H1 (cell line): ENCODE measurements at regions not wholly inside any gene's neighbourhood (a gene's known extent, or its start where the extent isn't known, plus 50 kb on each side); places are given as distances from the start of the nearest gene placed in this dataset.
A peak's percentile ranks its signal among the peaks of the same experiment; 100 is the strongest.

ENCODE experiments used
- CTCF ChIA-PET: fragments of 300-600 bp; sonication (Branson Sonifier 250); formaldehyde crosslinking; loops from one replicate; lab custom pipeline; 2021; ENCODE audit not compliant: partially characterized antibody; lab: Charles Lee
- POLR2A ChIA-PET: fragments of 300-600 bp; sonication (Branson Sonifier 250); formaldehyde crosslinking; loops from one replicate; lab custom pipeline; 2021; ENCODE audit warnings: inconsistent platforms; ENCODE audit not compliant: partially characterized antibody; lab: Charles Lee
- DNase-seq, 2 experiments: peaks; one replicate each; pipeline versions ENCODE4 v3.0.0 to v3.0.0-alpha.2; 2010 to 2022; ENCODE audit warnings: low spot score in 2 of 2, low read depth in 1 of 2, mixed read lengths in 1 of 2
- FAIRE-seq: peaks from 2 replicates; lab custom pipeline; 2011; peaks lifted over from hg19 to GRCh38; lab: Jason Lieb, UNC
- H2AFZ ChIP-seq: 2 replicates; pipeline ENCODE4 v1.8.1; 2012; ENCODE audit warnings: low read length, inconsistent platforms
- H2AK5ac ChIP-seq: 2 replicates; pipeline ENCODE4 v1.6.1; 2013; ENCODE audit warnings: low read depth, low read length
- H2BK120ac ChIP-seq: replicated peaks from 2 replicates; pipeline ENCODE3; 2013; ENCODE audit warnings: low read depth, low read length, inconsistent platforms
- H2BK12ac ChIP-seq: 2 replicates; pipeline ENCODE4 v1.6.1; 2013; ENCODE audit warnings: low read depth, low read length
- H2BK15ac ChIP-seq: 2 replicates; pipeline ENCODE4 v1.6.1; 2013; ENCODE audit warnings: low read length
- H2BK20ac ChIP-seq: 2 replicates; pipeline ENCODE4 v1.6.1; 2013; ENCODE audit warnings: low read length
- H2BK5ac ChIP-seq: 2 replicates; pipeline ENCODE4 v1.6.1; 2013; ENCODE audit warnings: low read depth, low read length
- H3K14ac ChIP-seq: 2 replicates; pipeline ENCODE4 v1.6.1; 2013; ENCODE audit warnings: inconsistent platforms; ENCODE audit not compliant: insufficient read length
- H3K18ac ChIP-seq: 2 replicates; pipeline ENCODE4 v1.6.1; 2013; ENCODE audit warnings: low read length; ENCODE audit errors: extremely low read depth
- H3K23ac ChIP-seq: 2 replicates; pipeline ENCODE4 v1.6.1; 2013; ENCODE audit warnings: inconsistent platforms; ENCODE audit not compliant: insufficient read length
- H3K23me2 ChIP-seq: 2 replicates; pipeline ENCODE4 v1.6.1; 2013; ENCODE audit warnings: low read depth, low read length
- H3K27ac ChIP-seq: 2 replicates; pipeline ENCODE4 v1.6.1; 2011; ENCODE audit warnings: low read depth, low read length, inconsistent platforms
- H3K27me3 ChIP-seq, 4 experiments: replicated peaks in 1 of 4; 1 replicate in 1 of 4; 2 replicates in 3 of 4; pipeline versions ENCODE4 v1.6.1 to v1.8.1; 2011 to 2013; ENCODE audit warnings: low read length in 3 of 4, mild to moderate bottlenecking in 3 of 4, inconsistent platforms in 2 of 4, mixed read lengths in 2 of 4, moderate library complexity in 1 of 4; ENCODE audit not compliant: control insufficient read depth in 3 of 4, insufficient read depth in 3 of 4; ENCODE audit errors: extremely low read depth in 1 of 4
- H3K36me3 ChIP-seq, 4 experiments: 2 replicates each; pipeline versions ENCODE4 v1.6.1 to v1.8.1; 2011 to 2013; ENCODE audit warnings: mild to moderate bottlenecking in 4 of 4, low read length in 3 of 4, moderate library complexity in 2 of 4, control low read depth in 1 of 4, inconsistent platforms in 1 of 4; ENCODE audit not compliant: insufficient read depth in 4 of 4, control insufficient read depth in 2 of 4
- H3K4ac ChIP-seq: replicated peaks from 2 replicates; pipeline ENCODE3; 2013; ENCODE audit warnings: low read length, low read depth, mixed read lengths, inconsistent platforms; ENCODE audit not compliant: insufficient read length
- H3K4me1 ChIP-seq, 4 experiments: replicated peaks in 1 of 4; 1 replicate in 1 of 4; 2 replicates in 3 of 4; pipeline versions ENCODE4 v1.6.1 to v1.8.1; 2011 to 2013; ENCODE audit warnings: low read length in 3 of 4, inconsistent platforms in 2 of 4, mixed read lengths in 1 of 4; ENCODE audit not compliant: insufficient read depth in 4 of 4, control insufficient read depth in 3 of 4
- H3K4me2 ChIP-seq, 2 experiments: 2 replicates each; pipeline versions ENCODE4 v1.6.1 to v1.8.1; 2011 to 2013; ENCODE audit warnings: low read depth in 2 of 2, low read length in 2 of 2, control low read depth in 1 of 2, inconsistent platforms in 1 of 2, mild to moderate bottlenecking in 1 of 2; ENCODE audit not compliant: insufficient read depth in 1 of 2
- H3K4me3 ChIP-seq, 4 experiments: fragments of 200-600, 300-600 bp in 1 of 4; sonication (generic), shearing (Covaris generic), sonication (Bioruptor Twin) in 1 of 4; 2 replicates each; pipeline versions ENCODE4 v1.5.1 to v1.8.1; 2011 to 2016; ENCODE audit warnings: low read length in 4 of 4, low read depth in 3 of 4, control low read depth in 2 of 4, inconsistent platforms in 2 of 4, mild to moderate bottlenecking in 2 of 4, mixed read lengths in 1 of 4, moderate library complexity in 1 of 4; ENCODE audit not compliant: insufficient read depth in 2 of 4; ENCODE audit errors: extremely low read depth in 1 of 4
- H3K56ac ChIP-seq: replicated peaks from 2 replicates; pipeline ENCODE3; 2013; ENCODE audit warnings: low read depth, mild to moderate bottlenecking, mixed read lengths, low read length, inconsistent platforms; ENCODE audit not compliant: insufficient read length
- H3K79me1 ChIP-seq: 2 replicates; pipeline ENCODE4 v1.6.1; 2013; ENCODE audit warnings: low read depth, low read length, control low read depth
- H3K79me2 ChIP-seq, 2 experiments: 2 replicates each; pipeline versions ENCODE4 v1.6.1 to v1.8.1; 2012 to 2013; ENCODE audit warnings: low read length in 2 of 2, mild to moderate bottlenecking in 2 of 2, inconsistent platforms in 1 of 2; ENCODE audit not compliant: insufficient read depth in 2 of 2, control insufficient read depth in 1 of 2
- H3K9ac ChIP-seq, 4 experiments: replicated peaks in 1 of 4; 1 replicate in 1 of 4; 2 replicates in 3 of 4; pipeline versions ENCODE4 v1.6.1 to v1.8.1; 2011 to 2013; ENCODE audit warnings: low read depth in 3 of 4, low read length in 3 of 4, control low read depth in 2 of 4, mild to moderate bottlenecking in 2 of 4, moderate library complexity in 2 of 4, inconsistent platforms in 1 of 4; ENCODE audit errors: extremely low read depth in 1 of 4
- H3K9me3 ChIP-seq, 2 experiments: 2 replicates each; pipeline versions ENCODE4 v1.6.1 to v1.8.1; 2012 to 2013; ENCODE audit warnings: mild to moderate bottlenecking in 2 of 2, moderate library complexity in 2 of 2, control low read depth in 1 of 2, inconsistent platforms in 1 of 2, low read depth in 1 of 2, low read length in 1 of 2, mixed read lengths in 1 of 2; ENCODE audit not compliant: insufficient read depth in 2 of 2
- H4K20me1 ChIP-seq, 2 experiments: replicated peaks in 1 of 2; 2 replicates each; pipeline versions ENCODE3 to v1.8.1; 2011 to 2013; ENCODE audit warnings: inconsistent platforms in 2 of 2, low read length in 2 of 2, mild to moderate bottlenecking in 1 of 2; ENCODE audit not compliant: insufficient read depth in 2 of 2, control insufficient read depth in 1 of 2
- H4K5ac ChIP-seq: 2 replicates; pipeline ENCODE4 v1.6.1; 2013; ENCODE audit warnings: low read length, low read depth, mixed read lengths, inconsistent platforms; ENCODE audit not compliant: insufficient read length
- H4K8ac ChIP-seq: 2 replicates; pipeline ENCODE4 v1.8.0; 2013; ENCODE audit warnings: mild to moderate bottlenecking, moderate library complexity, low read length, inconsistent platforms; ENCODE audit not compliant: insufficient read depth; ENCODE audit errors: extremely low read depth
- H4K91ac ChIP-seq: replicated peaks from 2 replicates; pipeline ENCODE3; 2013; ENCODE audit warnings: low read length, mixed read lengths, inconsistent platforms; ENCODE audit not compliant: insufficient read length
- CTCF ChIP-seq, 3 experiments: IDR thresholded peaks; 1 replicate in 2 of 3; 2 replicates in 1 of 3; pipeline versions ENCODE4 v1.5.1 to v1.6.1; 2011; ENCODE audit warnings: low read length in 3 of 3, mild to moderate bottlenecking in 3 of 3, inconsistent platforms in 2 of 3, low read depth in 1 of 3, moderate library complexity in 1 of 3; ENCODE audit not compliant: insufficient read depth in 1 of 3; ENCODE audit errors: control extremely low read depth in 1 of 3
- USF2 ChIP-seq: IDR thresholded peaks from 2 replicates; pipeline ENCODE4 v1.6.1; 2011; ENCODE audit warnings: low read length, improper control_type of control experiment
- WGBS, 2 experiments: shearing (Covaris generic) in 1 of 2; methylation state at CpG; one replicate each; pipeline versions ENCODE4 v1.1.6 to v1.1.7; 2013 to 2015; ENCODE audit warnings: low lambda C conversion rate in 2 of 2, mixed read lengths in 2 of 2, inconsistent platforms in 1 of 2, low coverage in 1 of 2, missing lambda C conversion rate in 1 of 2; ENCODE audit not compliant: insufficient replicate concordance in 2 of 2, insufficient coverage in 1 of 2, insufficient read length in 1 of 2; ENCODE audit errors: extremely low coverage in 1 of 2, missing lambda C conversion rate in 1 of 2; 5-methylcytosine and 5-hydroxymethylcytosine counted together

GRCh38 chr18:22613058-22613690, 195.5 kb upstream of the CTAGE1 start:
- POLR2A ChIA-PET, result no interaction called here

More at GRCh38 chr18:22613058-22613690, 195.5 kb upstream of the CTAGE1 start:
- Histone ChIP-seq H2BK120ac (no peak overlapping the region), H3K4me1 (no peaks in the 10 kb centered on the region; a peak in 1 of 7 replicates), H3K4ac (no peak overlapping the region), H3K9me3 (no peaks in the 10 kb centered on the region), H4K8ac (no peak overlapping the region), H3K36me3 (no peaks in the 10 kb centered on the region), H3K9ac (no peak overlapping the region), H3K56ac (no peak overlapping the region), H2BK20ac (no peak overlapping the region), H3K23me2 (no peaks in the 10 kb centered on the region), H2AK5ac (no peak overlapping the region), H3K79me2 (no peaks in the 10 kb centered on the region), H3K4me2 (no peak overlapping the region), H3K4me3 (no peak overlapping the region), H2BK15ac (no peak overlapping the region), H3K14ac (no peak overlapping the region), H4K91ac (no peak overlapping the region), H3K18ac (no peak overlapping the region), H2AFZ (0 out of 2 replicates have a peak overlapping the region, but pooled peaks have one; percentile 19), H3K27ac (no peak overlapping the region), H3K27me3 (no peaks in the 10 kb centered on the region), H3K79me1 (no peaks in the 10 kb centered on the region), H2BK5ac (no peak overlapping the region), H2BK12ac (no peak overlapping the region), H3K23ac (no peak overlapping the region), H4K20me1 (no peaks in the 10 kb centered on the region), H4K5ac (no peak overlapping the region)
- WGBS, 2 experiments, result 91% methylated on average over 18 of the region's 18 CpGs; no CpG with 5 or more reads in 1 of the 2 experiments
- DNase-seq (no peak), FAIRE-seq (no peak)
- TF ChIP-seq USF2, result no peak
- 0 out of 4 replicates have a peak, but pooled peaks of 1 of the 3 experiments have one; percentile 4 for TF ChIP-seq CTCF (IDR thresholded peaks at IDR 0.05; ENCODE audit: control extremely low read depth in 1 of 3, insufficient read depth in 1 of 3, low read depth in 1 of 3, low read length in 3 of 3)
- CTCF ChIA-PET, result no interaction called here
